ENCODE measurements at regions not wholly inside any gene's neighbourhood (a gene's known extent, or its start where the extent isn't known, plus 50 kb on each side); places are given as distances from the start of the nearest gene placed in this dataset.

DNA sequence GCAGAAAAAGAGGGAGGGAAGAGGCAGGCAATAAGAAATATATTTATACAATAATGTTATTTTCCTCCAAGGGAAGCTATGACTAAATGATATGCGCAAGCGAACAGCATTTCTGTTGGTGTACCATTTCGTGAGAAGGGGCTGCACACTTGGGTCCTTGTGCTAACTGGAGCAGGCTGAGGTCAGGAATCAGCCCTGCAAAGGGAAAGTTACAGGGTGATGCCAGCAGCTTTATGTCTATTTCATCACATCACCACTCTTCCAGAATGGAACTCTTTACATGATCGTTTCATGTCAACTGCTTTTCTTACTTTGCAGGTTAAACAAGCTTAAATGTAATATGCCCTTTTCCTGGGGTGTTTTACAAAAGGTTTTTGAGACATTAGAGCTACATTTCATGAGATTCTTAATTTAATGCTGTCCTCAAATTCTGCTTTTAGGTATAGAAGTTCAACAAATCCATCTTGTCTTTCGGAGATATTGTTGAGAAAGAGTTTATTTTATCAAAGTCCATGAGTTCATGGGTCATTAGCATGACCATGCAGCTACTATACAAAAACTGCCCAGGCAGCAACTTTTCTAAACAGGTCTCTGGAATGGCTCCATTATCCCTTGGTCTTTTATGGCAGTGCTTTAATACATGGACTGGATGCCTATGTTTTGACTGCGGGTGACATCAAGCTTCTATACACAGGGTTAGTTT, 443.8 kb downstream of the TENT5A start:
- no peak for DNase-seq (ENCODE audit: low read depth, low spot score)
- BruUV-seq (replicated peaks): no TSS peak
- ATAC-seq: no peak
- no peaks in the 10 kb centered on the region for H3K9me2 ChIP-seq (ENCODE audit: insufficient read depth)
- no peaks in the 10 kb centered on the region for H3K4me1 ChIP-seq (ENCODE audit: control insufficient read depth in 1 of 2, insufficient read depth in 2 of 2, low read length in 2 of 2)
- no peak overlapping the region for H3K4me3 ChIP-seq (replicated peaks in 1 of 2; ENCODE audit: low read depth in 1 of 2, low read length in 2 of 2)
- H3K36me3 ChIP-seq (ENCODE audit: control insufficient read depth in 1 of 2, insufficient read depth in 2 of 2, low read length in 2 of 2): no peaks in the 10 kb centered on the region
- H3K9ac ChIP-seq (ENCODE audit: low read length): no peak overlapping the region
- H4K20me1 ChIP-seq (ENCODE audit: insufficient read depth): no peaks in the 10 kb centered on the region
- intact Hi-C loops (cut with micrococcal nuclease): no loop called here
- ChIA-PET POLR2A (no interaction called here), CTCF (no interaction called here), RAD21 (ENCODE audit: low non-redundant PET in 1 of 2, low total read pairs in 2 of 2, uncharacterized antibody in 2 of 2, unreplicated experiment in 2 of 2) (no interaction called here)
- H2AFZ ChIP-seq (ENCODE audit: low read depth, low read length, poor library complexity, severe bottlenecking): no peak overlapping the region
- H3K27me3 ChIP-seq (ENCODE audit: insufficient read depth, low read length): no peaks in the 10 kb centered on the region
- no peak overlapping the region for H3K4me2 ChIP-seq (ENCODE audit: low read length)
- no peaks in the 10 kb centered on the region for H3K79me2 ChIP-seq (ENCODE audit: insufficient read depth, low read length)
- H3K27ac ChIP-seq (ENCODE audit: low read depth, low read length): no peak overlapping the region
- TF ChIP-seq, protein P1, sequence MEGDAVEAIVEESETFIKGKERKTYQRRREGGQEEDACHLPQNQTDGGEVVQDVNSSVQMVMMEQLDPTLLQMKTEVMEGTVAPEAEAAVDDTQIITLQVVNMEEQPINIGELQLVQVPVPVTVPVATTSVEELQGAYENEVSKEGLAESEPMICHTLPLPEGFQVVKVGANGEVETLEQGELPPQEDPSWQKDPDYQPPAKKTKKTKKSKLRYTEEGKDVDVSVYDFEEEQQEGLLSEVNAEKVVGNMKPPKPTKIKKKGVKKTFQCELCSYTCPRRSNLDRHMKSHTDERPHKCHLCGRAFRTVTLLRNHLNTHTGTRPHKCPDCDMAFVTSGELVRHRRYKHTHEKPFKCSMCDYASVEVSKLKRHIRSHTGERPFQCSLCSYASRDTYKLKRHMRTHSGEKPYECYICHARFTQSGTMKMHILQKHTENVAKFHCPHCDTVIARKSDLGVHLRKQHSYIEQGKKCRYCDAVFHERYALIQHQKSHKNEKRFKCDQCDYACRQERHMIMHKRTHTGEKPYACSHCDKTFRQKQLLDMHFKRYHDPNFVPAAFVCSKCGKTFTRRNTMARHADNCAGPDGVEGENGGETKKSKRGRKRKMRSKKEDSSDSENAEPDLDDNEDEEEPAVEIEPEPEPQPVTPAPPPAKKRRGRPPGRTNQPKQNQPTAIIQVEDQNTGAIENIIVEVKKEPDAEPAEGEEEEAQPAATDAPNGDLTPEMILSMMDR (IDR thresholded peaks at IDR 0.05 in 2 of 3, conservative IDR thresholded peaks at IDR 0.05 in 1 of 3; ENCODE audit: borderline replicate concordance in 1 of 3, insufficient read depth in 1 of 3, low read depth in 2 of 3, low read length in 2 of 3): no peak
- TF ChIP-seq RAD21 (IDR thresholded peaks at IDR 0.05; ENCODE audit: low read depth): no peak
- TF ChIP-seq, protein P2, sequence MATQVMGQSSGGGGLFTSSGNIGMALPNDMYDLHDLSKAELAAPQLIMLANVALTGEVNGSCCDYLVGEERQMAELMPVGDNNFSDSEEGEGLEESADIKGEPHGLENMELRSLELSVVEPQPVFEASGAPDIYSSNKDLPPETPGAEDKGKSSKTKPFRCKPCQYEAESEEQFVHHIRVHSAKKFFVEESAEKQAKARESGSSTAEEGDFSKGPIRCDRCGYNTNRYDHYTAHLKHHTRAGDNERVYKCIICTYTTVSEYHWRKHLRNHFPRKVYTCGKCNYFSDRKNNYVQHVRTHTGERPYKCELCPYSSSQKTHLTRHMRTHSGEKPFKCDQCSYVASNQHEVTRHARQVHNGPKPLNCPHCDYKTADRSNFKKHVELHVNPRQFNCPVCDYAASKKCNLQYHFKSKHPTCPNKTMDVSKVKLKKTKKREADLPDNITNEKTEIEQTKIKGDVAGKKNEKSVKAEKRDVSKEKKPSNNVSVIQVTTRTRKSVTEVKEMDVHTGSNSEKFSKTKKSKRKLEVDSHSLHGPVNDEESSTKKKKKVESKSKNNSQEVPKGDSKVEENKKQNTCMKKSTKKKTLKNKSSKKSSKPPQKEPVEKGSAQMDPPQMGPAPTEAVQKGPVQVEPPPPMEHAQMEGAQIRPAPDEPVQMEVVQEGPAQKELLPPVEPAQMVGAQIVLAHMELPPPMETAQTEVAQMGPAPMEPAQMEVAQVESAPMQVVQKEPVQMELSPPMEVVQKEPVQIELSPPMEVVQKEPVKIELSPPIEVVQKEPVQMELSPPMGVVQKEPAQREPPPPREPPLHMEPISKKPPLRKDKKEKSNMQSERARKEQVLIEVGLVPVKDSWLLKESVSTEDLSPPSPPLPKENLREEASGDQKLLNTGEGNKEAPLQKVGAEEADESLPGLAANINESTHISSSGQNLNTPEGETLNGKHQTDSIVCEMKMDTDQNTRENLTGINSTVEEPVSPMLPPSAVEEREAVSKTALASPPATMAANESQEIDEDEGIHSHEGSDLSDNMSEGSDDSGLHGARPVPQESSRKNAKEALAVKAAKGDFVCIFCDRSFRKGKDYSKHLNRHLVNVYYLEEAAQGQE (IDR thresholded peaks at IDR 0.05; ENCODE audit: low read depth): no peak
- no peak for TF ChIP-seq SP1 (IDR thresholded peaks at IDR 0.05; ENCODE audit: low read depth)
- TF ChIP-seq SIN3A (IDR thresholded peaks at IDR 0.05; ENCODE audit: low read depth): no peak
- TF ChIP-seq, protein P3, sequence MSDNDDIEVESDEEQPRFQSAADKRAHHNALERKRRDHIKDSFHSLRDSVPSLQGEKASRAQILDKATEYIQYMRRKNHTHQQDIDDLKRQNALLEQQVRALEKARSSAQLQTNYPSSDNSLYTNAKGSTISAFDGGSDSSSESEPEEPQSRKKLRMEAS (IDR thresholded peaks at IDR 0.05): no peak
- TF ChIP-seq POLR2AphosphoS5 (IDR thresholded peaks at IDR 0.05; ENCODE audit: low read depth, low read length): no peak
- TF ChIP-seq, protein P4, sequence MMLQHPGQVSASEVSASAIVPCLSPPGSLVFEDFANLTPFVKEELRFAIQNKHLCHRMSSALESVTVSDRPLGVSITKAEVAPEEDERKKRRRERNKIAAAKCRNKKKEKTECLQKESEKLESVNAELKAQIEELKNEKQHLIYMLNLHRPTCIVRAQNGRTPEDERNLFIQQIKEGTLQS (IDR thresholded peaks at IDR 0.05): no peak
- TF ChIP-seq SRF (IDR thresholded peaks at IDR 0.05; ENCODE audit: low read depth): no peak
- TF ChIP-seq, protein P5, sequence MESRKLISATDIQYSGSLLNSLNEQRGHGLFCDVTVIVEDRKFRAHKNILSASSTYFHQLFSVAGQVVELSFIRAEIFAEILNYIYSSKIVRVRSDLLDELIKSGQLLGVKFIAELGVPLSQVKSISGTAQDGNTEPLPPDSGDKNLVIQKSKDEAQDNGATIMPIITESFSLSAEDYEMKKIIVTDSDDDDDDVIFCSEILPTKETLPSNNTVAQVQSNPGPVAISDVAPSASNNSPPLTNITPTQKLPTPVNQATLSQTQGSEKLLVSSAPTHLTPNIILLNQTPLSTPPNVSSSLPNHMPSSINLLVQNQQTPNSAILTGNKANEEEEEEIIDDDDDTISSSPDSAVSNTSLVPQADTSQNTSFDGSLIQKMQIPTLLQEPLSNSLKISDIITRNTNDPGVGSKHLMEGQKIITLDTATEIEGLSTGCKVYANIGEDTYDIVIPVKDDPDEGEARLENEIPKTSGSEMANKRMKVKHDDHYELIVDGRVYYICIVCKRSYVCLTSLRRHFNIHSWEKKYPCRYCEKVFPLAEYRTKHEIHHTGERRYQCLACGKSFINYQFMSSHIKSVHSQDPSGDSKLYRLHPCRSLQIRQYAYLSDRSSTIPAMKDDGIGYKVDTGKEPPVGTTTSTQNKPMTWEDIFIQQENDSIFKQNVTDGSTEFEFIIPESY (IDR thresholded peaks at IDR 0.05; ENCODE audit: extremely low read depth, insufficient replicate concordance, low read length): no peak
- TF ChIP-seq JUND (IDR thresholded peaks at IDR 0.05): no peak
- TF ChIP-seq ZFX (IDR thresholded peaks at IDR 0.05): no peak
- TF ChIP-seq EZH2phosphoT487 (IDR thresholded peaks at IDR 0.05; ENCODE audit: borderline replicate concordance): no peak
- TF ChIP-seq ZNF274 (IDR thresholded peaks at IDR 0.05; ENCODE audit: low read depth, low read length): no peak
- TF ChIP-seq EGR1 (IDR thresholded peaks at IDR 0.05; ENCODE audit: low read depth): no peak
- TF ChIP-seq FOSL1 (IDR thresholded peaks at IDR 0.05; ENCODE audit: low read depth): no peak
- TF ChIP-seq ELF1 (IDR thresholded peaks at IDR 0.05; ENCODE audit: borderline replicate concordance, low read depth): no peak
- no peak for TF ChIP-seq EZH2 (IDR thresholded peaks at IDR 0.05)
- no peak for TF ChIP-seq CBX3 (IDR thresholded peaks at IDR 0.05; ENCODE audit: low read depth)
- no peak for TF ChIP-seq TCF7L2 (IDR thresholded peaks at IDR 0.05; ENCODE audit: borderline replicate concordance, extremely low read depth, insufficient read depth, insufficient read length)
- H3K9me3 ChIP-seq (ENCODE audit: control insufficient read depth in 1 of 2, insufficient read depth in 1 of 2, low read depth in 1 of 2, low read length in 2 of 2): peaks cover 0 to 1% of the 10 kb centered on the region in 2 experiments; a peak in 1 of 4 replicates
